Stimulated activated naive CD8-positive, alpha-beta T cell treated with anti-CD3 and anti-CD28 coated beads, Interleukin-15, Interleukin-2, amounts not matched to agents 100 U/mL and 50 U/mL, for 24 hours (primary cell): ENCODE measurements at regions not wholly inside any gene's neighbourhood (a gene's known extent, or its start where the extent isn't known, plus 50 kb on each side); places are given as distances from the start of the nearest gene placed in this dataset.

ENCODE experiments used
- ATAC-seq: fragments of 150-1000 bp; cut with Tn5 transposase; one replicate; pipeline ENCODE4 v1.10.0; 2021
- DNase-seq: peaks from one replicate; pipeline ENCODE4 v3.0.0; 2021

DNA sequence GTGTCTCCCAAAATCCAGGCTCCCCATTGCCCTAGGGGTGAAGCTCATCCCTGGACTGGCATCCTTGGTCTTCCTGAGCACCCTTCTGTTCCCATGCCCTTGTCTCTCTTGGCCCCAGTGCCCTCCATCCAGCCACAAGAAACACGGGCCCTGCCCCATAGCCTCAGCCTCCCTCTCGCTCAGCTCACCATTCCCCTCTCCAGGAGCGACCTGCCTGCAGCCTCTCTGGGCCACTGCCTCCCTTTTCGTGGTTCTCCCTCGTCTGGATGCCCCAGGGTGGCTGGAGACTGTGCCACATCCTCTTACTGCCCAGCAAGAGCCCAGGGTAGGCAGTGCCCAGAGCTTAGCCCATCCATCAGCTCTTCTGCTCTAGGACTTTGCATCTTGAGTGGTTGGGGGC is 532.1 kb downstream of the TBC1D22A start:
- ATAC-seq, result no peak
- no peak for DNase-seq

DNA sequence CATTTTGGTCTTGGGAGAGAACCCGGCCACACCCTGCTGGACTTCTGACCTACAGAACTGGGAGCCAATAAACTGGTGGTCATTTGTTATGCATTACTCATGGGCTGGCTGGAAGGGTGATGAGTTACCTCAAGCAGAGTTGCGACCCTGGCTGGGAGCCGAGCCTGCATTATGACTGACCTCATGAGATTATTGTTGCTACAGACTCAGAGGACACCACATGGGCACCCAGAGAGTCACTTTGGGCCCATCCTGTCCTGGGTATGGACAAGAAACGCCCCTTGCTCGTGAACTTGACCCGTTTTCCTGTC is 531.7 kb downstream of the TBC1D22A start:
- DNase-seq, result no peak
- no peak for ATAC-seq

DNA sequence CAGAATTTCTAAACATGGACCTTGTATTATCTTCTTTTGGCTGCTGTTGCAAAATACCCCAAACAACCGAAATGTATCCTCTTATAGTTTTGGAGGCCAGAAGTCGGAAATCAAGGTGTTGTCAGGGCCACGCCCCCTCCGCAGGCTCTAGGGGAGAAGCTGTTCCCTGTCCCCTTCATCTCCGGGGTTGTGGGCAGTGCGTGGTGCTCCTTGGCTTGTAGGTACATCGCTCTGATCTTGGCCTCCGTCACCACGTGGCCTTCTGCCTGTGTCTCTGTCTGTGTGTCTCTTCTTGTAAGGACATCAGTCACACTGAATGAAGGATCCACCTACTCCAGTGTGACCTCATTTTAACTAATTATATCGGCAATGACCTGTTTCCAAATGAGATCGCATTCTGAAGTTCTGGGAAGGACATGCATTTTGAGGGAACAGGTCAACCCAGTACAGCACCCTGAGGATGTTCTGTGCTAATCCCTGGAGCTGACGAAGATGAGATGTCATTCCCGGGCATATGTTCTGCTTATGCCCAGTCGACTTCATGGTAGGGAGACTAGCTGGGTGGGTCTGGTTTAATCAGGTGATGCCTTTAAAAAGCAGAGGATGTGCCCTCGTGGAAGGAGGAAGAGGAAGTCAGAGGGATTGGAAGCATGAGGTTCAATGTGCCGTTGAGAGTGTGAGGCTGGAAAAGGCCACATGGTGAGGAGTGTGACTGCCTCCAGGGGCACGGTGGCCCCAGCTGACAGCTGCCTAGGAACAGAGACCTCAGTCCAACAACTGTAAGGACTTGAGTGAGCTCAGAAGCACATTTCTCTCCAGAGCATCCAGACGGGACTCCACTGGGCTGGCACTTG is 531.1 kb downstream of the TBC1D22A start:
- ATAC-seq, result no peak

DNA sequence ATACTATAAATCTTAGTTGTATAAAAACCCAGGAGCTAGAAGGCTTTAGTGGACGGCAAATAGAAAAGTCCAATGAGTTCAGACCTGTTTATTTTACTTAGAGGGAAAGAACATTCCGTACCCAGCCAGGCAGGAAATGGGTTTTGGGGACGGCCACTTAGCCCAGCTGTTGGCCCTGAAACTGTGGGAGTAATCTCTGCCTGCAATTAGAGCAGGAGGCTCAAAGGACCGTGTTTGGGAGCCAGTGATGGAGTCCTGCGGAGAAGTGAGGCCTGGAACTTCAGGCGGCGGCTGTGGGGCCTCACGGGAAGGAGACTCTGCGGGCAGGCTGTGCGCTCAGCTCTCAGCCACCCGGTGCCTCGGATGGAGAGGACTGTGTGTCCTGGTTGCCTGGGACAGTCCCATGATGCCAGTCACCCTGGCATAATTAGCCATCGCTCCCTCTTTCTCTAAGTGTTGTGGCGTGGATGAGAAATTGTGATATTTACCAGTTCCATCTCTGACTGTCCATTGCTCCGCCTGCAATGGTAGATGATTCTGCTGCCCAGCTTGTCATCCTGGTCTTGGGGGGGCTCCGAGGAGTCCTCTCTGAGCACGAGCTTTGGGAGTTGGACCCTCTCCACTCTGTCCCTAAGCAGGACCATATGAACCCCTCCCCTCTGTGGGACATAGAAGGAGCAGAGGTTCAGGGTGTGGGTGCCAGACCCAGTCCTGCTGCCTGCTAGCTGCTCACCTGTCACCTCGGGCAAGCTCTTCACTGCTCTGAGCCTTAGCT is 530.3 kb downstream of the TBC1D22A start:
- ATAC-seq, result no peak
- DNase-seq, result no peak

More for the DNA sequence above, 531.1 kb downstream of the TBC1D22A start:
- no peak for DNase-seq

DNA sequence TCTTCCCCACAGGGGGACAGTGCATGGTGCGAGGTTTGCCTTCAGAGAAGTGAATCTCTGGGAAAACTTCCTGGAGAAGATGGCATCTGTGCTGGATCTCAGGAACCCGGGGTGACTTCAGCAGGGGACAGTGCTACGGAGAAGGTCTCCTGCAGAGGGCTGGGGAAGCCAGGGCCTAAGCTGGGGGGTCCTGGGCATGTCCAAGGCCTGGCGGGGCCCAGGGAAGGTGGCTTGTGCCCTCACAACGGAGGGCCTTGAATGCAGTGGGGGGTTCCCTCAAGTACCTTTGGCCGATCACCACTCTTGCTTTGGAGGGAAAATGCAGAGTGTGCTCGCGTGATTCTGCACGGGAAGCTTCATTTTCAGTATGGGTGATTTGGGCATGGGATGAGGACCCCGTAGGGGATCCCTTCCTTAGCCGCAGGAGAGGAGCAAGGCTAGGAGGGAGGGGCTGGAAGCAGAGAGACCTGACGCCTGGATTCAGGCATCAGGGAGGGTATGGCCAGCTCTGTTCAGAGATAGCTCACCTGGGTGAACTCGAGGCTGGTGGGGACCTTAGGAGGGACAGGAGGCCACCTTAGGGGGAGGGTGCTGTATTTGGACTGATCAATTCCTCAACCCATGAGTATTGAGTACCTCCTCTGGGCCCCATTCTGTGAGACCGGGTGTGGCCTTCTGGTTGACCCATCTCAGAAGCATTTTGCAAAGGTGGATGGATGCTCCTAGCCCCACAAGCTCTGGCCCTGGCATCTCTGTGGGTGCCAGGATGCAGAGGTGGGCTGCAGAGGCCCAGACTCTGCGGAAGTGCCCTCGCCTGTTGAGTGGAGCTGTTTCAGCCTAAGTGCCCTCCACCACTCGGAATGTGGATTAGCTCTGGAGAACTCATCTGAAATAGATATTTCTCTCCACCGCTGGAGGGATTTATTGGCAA is 529.4 kb downstream of the TBC1D22A start:
- ATAC-seq, result no peak
- no peak for DNase-seq

DNA sequence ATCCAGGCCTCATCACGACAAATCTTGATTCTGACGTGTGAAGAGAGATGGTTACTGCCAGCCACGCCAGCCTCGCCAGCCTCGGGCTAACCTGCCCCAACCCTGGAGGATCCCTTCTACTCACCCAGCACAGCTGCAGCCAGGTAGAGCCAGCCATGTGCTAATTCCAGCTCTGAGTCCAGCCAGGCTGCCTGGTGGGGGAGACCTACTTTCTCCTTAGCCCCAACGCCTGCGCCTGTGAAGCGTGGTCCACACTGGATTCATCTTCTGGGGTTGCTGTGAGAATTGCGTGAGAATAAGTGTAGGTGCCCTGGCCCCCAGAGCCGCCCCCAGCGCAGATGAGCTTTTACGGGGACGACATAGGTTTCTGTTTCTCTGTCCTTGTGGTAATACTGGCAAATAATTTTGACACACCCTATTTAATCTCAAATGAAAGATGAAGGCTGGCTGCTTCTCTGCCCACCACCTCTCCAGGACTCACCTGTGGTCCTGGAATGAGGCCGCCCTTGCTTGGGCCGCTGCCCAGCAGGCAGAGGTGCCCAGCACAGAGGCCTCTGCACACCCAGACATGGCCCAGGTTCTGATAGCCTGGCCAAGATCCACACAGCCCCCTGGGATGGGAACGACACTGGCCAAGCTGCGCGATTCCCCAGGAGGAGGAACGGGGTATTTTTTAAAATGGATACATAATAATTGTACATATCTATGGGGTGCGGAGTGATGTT is 528.4 kb downstream of the TBC1D22A start:
- ATAC-seq, result no peak

DNA sequence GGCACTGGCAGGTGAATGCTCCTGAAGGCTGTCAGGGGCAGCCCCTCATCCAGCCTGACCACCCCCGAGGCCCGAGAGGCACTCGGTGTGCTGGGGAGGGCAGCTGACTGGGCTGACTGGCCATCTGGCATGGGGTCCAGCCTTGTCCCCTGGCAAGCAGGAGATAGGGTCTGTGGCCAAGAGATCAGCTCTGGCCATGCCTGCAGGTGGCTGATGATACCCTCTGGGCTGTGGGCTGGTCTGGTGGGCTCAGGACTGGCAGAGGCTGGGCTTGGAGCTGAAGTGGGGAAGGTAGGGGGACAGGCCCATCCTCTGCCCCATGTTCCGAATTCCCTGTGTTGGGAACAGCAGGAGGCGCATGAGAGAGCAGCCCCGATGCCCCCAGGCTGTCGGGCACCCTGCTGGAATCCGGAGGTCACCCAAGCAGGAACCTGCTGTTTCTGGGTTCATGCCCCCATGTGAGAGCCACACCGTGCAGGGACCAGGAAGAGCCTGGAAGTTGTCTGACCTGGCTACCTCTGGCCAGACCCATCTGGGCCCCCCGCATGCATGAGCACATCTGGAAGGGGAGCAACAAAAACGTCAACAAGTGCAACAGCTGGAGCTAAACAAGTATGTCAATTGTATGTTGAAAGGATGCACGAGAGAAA is 527.0 kb downstream of the TBC1D22A start:
- ATAC-seq, result no peak
- DNase-seq, result no peak

More for the DNA sequence above, 528.4 kb downstream of the TBC1D22A start:
- no peak for DNase-seq

DNA sequence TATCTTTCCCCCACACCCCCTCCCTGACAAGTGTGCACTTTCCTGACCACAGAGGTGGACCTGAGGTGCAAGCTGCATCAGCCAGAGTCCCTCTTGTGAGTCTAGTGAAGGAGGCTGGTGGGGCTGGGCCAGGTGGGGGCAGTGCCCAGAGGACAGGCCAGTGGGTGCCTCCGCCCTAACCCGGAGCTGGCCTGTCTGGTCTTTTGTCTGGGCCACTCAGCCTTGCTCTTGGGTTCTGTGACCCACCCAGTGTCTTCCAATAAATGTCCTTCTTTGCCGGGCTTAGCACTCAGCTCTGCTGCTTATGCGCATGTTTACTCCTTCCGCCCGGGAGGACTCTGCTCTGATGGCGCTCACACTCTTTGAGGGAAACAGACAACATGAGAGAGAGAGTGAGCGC is 526.2 kb downstream of the TBC1D22A start:
- DNase-seq, result no peak
- ATAC-seq, result no peak

DNA sequence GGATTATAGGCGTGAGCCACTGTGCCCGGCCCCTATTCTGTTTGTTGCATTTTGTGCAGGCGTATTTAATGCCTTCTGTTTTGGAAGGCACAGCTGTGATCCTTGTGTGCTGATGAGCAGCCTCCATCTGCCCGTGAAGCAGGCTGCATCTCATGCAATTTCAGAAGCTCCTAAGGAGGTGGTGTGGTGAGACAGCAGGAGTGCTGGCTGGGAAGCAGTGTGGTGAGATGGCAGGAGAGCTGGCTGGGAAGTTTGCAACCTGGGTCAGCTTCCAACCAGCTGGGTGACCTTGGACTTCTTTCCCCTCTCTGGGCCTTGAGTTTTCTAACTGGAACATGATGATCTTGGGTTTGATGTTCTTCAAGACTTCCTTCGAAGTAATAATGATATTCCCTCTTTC is 525.1 kb downstream of the TBC1D22A start:
- no peak for DNase-seq

DNA sequence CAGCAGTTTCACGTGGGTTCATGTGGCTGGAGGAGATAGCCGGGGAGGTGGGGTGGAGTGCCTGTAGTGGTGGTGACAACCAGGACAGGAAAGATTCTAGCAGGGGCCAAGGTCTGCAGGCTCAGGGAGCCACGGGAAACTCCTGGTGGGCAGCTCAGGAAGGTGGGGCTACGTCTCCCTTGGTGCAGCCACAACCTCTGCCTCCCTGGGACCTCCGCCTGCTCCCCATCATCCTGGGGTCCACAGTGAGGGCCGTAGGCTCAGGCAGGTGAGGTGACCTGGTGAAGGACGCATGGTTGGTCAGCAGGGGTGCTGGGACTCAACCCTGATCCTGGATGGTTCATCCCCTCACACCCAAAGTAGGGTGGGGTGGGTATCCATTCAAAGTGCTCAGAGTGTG is 524.1 kb downstream of the TBC1D22A start:
- ATAC-seq (no peak), DNase-seq (no peak)

More for the DNA sequence above, 525.1 kb downstream of the TBC1D22A start:
- no peak for ATAC-seq

DNA sequence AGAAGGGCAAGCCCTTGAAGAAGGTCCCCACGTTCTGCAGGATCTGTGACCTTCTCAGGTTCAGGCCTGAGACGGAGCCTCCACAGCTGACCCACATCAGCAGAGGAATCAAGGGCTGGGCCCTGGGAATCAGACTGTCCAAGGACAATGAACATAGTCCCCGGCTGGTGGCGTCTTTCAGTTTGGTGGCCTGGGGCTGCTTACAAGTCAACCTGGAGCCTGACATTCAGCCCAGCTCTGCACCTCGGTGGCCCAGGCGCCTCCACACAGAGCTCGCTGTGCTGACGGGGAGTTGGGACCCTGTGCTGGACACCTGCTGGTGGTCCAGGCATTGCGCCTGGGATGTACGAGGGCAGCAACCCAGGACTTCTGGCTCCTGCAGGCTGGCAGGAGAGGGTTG is 523.5 kb downstream of the TBC1D22A start:
- no peak for DNase-seq
- no peak for ATAC-seq

DNA sequence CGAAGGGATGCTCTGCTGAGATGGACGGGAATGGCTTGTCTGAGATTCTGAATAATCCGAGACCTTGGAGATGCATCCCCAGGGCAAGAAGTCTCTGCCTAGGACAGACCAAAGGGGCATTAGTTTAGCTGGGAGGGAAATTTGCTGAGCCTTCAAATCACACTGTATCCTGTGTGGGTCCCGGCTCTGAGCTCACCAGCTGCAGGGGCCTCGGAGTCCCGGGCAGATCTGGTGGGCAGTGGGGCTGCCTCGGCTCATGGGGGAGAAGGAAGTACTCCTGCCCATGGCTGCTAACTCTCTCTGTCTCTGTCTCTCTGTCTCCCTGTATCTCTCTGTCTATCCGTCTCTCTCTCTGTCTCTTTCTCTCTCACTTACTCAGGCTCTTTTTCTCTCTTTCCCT is 522.4 kb downstream of the TBC1D22A start:
- no peak for ATAC-seq
- no peak for DNase-seq

DNA sequence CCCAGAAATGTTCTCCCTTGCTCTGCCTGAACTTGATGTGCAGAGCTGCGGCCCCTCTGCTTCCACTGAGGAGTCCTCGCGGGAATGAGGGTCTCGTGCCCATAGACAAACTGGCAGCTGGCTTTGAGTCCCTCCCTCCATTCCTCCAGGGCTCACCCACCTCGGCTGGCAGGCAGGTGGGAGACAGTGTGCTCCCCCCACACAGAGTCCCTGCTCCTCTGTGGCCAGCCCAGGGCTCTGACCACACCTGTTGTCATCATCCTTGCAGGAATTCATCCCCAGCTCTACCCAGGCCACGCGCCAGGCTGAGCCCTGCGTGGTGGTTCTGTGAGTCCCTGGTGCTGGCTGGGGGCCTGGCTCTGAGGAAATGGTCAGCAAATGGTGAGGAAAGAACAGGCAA is 521.9 kb downstream of the TBC1D22A start:
- ATAC-seq, result no peak
- no peak for DNase-seq

DNA sequence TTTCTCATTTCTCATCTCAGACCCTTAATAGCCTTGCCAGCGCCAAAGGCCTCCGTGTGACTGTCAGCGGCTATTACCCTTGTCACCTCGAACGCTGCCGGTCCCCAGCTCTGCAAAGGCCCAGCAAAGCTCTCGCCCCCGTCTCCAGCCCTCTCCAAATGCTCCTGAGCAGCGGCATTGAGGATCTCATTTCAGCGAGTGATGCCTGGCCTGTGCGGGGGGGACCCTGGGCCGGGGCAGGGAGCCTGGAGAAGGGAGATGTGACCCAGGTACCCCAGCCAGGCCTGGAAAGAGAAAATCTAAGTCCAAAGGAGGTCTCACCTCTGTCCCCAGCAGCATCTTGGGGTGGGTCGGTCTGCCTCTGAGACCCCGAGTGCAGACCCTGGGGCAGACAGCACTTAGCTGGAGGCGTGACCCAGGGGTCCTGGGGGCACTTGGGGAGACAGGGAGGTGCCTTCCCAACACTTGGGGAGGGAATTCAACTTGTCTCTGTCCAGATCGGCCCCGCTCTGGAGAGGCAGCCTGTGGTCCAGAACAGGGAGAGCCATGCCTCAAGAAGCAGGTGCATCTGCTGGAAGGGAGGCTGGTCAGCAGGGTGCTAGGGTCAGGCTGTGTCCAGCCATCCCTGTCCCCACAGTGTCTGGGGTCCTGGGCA is 521.3 kb downstream of the TBC1D22A start:
- ATAC-seq (no peak), DNase-seq (no peak)

DNA sequence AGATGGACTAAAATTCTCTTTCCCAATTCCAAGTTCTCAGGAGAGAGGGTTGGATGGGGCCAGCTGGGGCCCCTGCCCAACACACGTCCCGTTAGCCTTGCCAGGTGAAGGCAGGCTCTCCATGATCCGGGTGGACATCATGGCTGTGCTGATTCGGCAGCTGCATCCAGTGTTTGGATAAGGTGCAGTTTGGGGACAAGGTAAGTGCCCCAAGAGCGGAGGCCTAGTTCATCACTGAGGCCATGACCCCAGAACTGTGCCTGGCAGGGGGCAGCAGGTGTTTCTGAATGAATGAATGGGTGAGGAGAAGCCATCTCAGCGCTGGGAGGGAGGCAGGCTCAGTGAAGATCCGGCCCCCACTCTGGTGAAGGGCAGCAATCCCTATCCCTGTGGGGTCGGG is 520.4 kb downstream of the TBC1D22A start:
- DNase-seq, result no peak
- ATAC-seq, result no peak

DNA sequence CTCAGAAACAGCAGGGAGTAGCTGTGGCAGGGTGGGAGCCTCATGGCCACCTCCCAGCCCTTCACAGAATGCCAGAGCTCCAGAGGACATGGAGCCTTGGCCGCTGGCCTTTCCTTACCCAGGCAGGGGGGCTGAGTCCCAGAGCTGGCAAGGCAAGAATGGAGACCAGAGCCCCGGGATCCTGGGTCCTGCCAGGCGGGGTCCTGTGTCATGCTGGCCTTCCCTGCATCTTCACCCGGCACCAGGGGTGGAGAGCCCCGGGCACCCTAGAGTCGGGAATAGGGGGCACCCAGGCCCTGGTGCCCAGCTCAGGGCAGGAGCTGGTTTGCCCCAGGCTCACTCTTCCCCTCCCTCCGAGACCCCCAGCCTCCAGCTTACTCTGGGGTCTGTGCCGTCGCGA is 519.9 kb downstream of the TBC1D22A start:
- no peak for ATAC-seq
- DNase-seq, result no peak

DNA sequence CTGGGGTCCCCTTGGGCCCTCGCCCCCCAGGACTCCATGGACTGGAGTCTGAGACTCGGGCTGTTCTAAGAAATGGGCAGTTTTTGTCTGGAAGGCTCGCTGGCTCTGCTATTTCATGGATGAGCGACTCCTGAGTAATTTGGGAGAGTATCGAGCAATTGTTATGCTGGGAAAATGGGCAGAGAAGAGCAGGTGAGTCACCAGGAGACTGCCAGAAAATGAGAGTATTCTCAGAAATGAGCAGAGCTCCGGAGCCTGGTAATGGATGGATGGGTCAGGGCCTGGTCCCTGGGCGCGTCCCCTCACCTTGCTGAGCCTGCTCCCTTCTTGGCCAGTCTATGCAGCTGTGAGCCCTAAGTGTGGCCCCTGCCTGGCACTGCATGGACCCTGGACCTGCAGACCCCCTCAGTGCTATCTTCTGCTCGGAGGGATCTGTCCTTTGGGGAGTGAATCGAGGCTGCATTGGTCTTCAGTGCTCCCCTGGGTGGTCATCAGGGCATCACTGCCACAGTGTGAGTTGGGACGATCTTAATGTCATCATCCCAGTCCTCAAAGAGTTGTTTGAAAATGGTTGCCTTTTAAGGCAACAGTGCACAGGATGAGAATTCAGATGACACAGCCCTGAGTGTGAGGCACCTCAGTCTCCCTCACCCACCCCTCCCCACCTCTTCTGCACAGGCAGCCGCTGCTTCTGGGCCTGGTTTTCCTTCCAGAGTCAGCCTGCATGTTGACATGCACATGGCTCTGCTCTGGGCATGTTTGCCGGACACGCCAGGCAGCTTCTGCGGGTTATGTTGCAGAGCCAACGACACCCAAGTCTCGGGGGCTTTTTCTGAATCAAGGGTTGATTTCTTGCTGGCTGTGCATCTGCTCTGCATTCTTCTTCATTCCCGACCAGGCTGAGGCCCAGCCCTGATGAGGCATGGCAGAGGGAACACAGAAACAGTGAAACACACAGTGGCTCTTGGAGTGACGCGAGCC is 519.0 kb downstream of the TBC1D22A start:
- DNase-seq (no peak), ATAC-seq (no peak)

DNA sequence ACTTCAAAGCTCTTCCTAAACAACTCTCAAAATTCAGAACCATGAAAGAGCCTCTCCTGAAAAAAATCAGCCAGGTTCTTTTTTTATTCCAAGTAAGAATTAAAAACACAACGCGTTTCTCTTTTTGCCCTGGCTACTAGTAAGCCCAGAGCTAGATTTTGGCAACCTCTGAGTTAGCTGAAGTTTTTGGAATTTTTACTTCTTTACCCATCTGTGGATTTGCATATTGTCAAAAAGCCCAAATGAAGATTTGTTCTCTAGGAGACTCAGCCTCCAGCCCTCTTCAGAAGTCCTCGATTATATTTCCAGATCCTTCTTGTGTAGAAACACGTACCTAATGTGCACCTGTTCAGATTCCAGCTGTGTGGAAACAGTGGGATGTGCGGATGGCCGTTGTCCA is 517.9 kb downstream of the TBC1D22A start:
- ATAC-seq (no peak), DNase-seq (no peak)

DNA sequence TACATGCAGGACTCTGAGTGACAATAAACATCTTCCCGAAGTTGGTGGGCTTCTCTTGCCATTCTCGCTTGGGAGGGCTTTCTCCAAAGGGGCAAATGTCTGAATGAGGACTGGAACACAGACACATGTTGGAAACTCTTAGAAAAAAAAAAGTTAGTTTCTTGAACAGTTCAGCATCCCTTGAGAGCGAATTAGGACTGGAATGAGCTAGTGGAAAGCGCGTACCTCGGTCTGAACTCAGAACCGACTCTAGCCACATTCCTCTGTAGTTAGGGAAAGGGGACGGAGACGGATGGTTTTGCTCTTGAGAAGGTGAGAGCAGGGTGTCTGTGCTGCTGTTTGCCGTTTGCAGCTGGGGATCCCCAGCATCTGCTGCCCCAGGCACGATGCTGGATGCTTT is 517.3 kb downstream of the TBC1D22A start:
- no peak for DNase-seq
- no peak for ATAC-seq

DNA sequence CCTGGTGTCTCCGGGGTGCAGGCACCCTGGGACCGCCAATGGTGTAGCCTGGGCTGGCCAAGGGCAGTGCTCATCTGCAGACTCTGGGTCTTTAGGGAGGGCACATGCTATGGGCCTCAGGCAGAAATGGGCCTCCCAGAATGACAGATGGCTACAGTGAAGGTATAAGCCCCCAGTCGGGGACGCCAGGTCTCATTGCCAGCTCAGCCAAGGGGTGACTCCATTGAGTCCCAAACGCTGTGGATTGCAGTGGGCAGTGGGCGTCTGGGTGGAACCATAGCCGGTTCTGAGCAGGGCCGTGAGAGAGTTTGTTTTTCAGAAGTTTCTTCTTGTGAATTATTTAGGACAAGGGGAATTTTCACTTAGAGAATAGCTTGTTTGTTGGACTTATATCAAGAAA is 516.9 kb downstream of the TBC1D22A start:
- DNase-seq (no peak), ATAC-seq (no peak)
